Right renal cortex interstitium (tissue), 3 donors: ENCODE measurements at regions not wholly inside any gene's neighbourhood (a gene's known extent, or its start where the extent isn't known, plus 50 kb on each side); places are given as distances from the start of the nearest gene placed in this dataset.
A peak's percentile ranks its signal among the peaks of the same experiment; 100 is the strongest.
"Not testable (repeated sequence)": the region's sequence is repeated elsewhere in the genome, so short reads cannot be mapped to it uniquely, and the experiment has no call there.

Source experiments
- DNase-seq, 3 donors: peaks; one replicate each; pipeline ENCODE4 v3.0.0-alpha.2; 2013; ENCODE audit warnings: low read depth in 3 of 3, low spot score in 2 of 3

GRCh38 chr2:118431165-118431517 is 342.9 kb downstream of the INSIG2 start:
- no peak for DNase-seq

GRCh38 chr2:118430510-118431164 is 342.4 kb downstream of the INSIG2 start:
- DNase-seq: no peak

GRCh38 chr2:118425191-118425590 is 336.9 kb downstream of the INSIG2 start:
- no peak for DNase-seq

GRCh38 chr2:118423776-118424175 is 335.5 kb downstream of the INSIG2 start:
- DNase-seq: no peak

- DNase-seq: no peak
Observed at GRCh38 chr2:118421648-118422047, 333.4 kb downstream of the INSIG2 start.

GRCh38 chr2:118417406-118418120 is 329.3 kb downstream of the INSIG2 start:
- DNase-seq: no peak

GRCh38 chr2:118415186-118415585 is 326.9 kb downstream of the INSIG2 start:
- not testable (repeated sequence) for DNase-seq

- DNase-seq: no peak
Observed at GRCh38 chr2:118403658-118404451, 315.6 kb downstream of the INSIG2 start.

GRCh38 chr2:118388771-118389170 is 300.5 kb downstream of the INSIG2 start:
- no peak for DNase-seq

GRCh38 chr2:118387509-118387908 is 299.2 kb downstream of the INSIG2 start:
- no peak for DNase-seq

GRCh38 chr2:118386641-118387302 is 298.5 kb downstream of the INSIG2 start:
- DNase-seq: no peak

- no peak for DNase-seq
Observed at GRCh38 chr2:118380915-118381653, 292.8 kb downstream of the INSIG2 start.

- DNase-seq: no peak
Observed at GRCh38 chr2:118375907-118376485, 287.7 kb downstream of the INSIG2 start.

GRCh38 chr2:118374974-118375755 is 286.9 kb downstream of the INSIG2 start:
- DNase-seq: no peak

- DNase-seq: no peak
Observed at GRCh38 chr2:118372886-118373830, 284.9 kb downstream of the INSIG2 start.

- DNase-seq: peak in 1 of 3 donors; percentile 2
Observed at GRCh38 chr2:118371515-118371914, 283.2 kb downstream of the INSIG2 start.

- not testable (repeated sequence) for DNase-seq
Observed at GRCh38 chr2:118369521-118369920, 281.2 kb downstream of the INSIG2 start.

GRCh38 chr2:118363604-118364003 is 275.3 kb downstream of the INSIG2 start:
- no peak for DNase-seq
